Activated T-cell treated with anti-CD3 and anti-CD28 coated beads, Interleukin-2, amount 50 U/mL, for 72 hours (primary cell): ENCODE measurements at regions not wholly inside any gene's neighbourhood (a gene's known extent, or its start where the extent isn't known, plus 50 kb on each side); places are given as distances from the start of the nearest gene placed in this dataset.

Experiments used
- ATAC-seq, 2 donors: fragments of 150-1000 bp; cut with Tn5 transposase; replicated peaks in 1 of 2; 2 replicates each; pipeline ENCODE4 v1.10.0; 2021; ENCODE audit warnings: moderate library complexity in 2 of 2, mild to moderate bottlenecking in 1 of 2
- DNase-seq, 2 donors: peaks; one replicate each; pipeline ENCODE4 v3.0.0; 2021 to 2022; ENCODE audit warnings: mixed read lengths in 1 of 2
- H3K27ac Mint-ChIP-seq: one replicate; pipeline ENCODE4 v1.8.0; 2022; ENCODE audit warnings: mild to moderate bottlenecking, moderate library complexity, mixed read lengths
- H3K27me3 Mint-ChIP-seq: one replicate; pipeline ENCODE4 v1.8.0; 2022; ENCODE audit warnings: low read depth, mixed read lengths
- H3K36me3 Mint-ChIP-seq, 2 donors: one replicate each; pipeline ENCODE4 v1.8.0; 2022; ENCODE audit warnings: mixed read lengths in 2 of 2, mild to moderate bottlenecking in 1 of 2; ENCODE audit not compliant: insufficient read depth in 2 of 2
- H3K4me1 Mint-ChIP-seq: one replicate; pipeline ENCODE4 v1.8.0; 2022; ENCODE audit warnings: low read depth, mixed read lengths
- H3K4me3 Mint-ChIP-seq, 2 donors: one replicate each; pipeline ENCODE4 v1.8.0; 2022; ENCODE audit warnings: mild to moderate bottlenecking in 2 of 2, mixed read lengths in 2 of 2, moderate library complexity in 2 of 2
- H3K9me3 Mint-ChIP-seq, 2 donors: one replicate each; pipeline ENCODE4 v1.8.0; 2022; ENCODE audit warnings: mixed read lengths in 2 of 2

DNA sequence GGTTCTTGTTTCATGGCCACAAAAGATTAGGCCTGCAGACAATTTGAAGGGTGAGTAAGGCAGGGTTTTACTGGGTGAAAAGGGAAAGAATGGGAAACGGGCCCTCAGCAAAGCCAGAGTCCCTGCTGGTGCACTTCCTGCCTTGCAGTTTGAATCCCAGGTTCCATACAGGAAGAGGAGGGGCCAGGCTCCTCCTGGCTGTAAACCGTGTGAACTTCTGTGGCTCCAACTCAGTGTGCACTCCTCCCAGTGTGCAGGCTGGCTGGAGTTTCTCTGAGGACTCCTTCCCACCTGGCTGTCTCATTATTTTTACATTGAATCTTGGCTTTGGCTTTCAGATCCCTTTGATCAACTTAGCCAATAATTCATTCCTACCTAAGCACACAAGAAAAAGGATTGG is 367.1 kb upstream of the KLF4 start:
- Mint-ChIP-seq H3K27me3 (no peaks in the 10 kb centered on the region), H3K27ac (no peak overlapping the region), H3K36me3 (no peaks in the 10 kb centered on the region), H3K4me3 (no peak overlapping the region), H3K9me3 (peaks cover 1 to 2% of the 10 kb centered on the region in 2 donors), H3K4me1 (no peaks in the 10 kb centered on the region)
- ATAC-seq (no peak), DNase-seq (no peak)

DNA sequence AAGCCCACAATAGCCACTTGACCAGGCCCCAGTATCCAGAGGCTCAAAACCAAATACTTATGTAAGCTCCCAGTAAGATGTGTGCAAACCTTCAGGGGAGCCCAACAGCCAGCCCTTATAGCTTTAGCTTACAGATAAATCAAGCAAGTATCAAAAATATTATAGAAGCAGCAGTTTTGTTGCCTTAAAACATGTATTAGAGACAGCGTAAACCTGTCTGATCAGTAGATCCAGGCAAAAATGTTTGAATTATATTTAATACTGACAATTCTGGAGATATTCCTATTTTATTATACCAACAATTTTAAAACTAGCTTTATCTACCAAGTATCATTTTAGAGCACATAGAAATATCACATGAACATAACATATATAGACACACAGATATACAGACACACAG is 365.6 kb upstream of the KLF4 start:
- Mint-ChIP-seq H3K4me3 (no peak overlapping the region), H3K27ac (no peak overlapping the region), H3K27me3 (no peaks in the 10 kb centered on the region), H3K4me1 (no peaks in the 10 kb centered on the region), H3K9me3 (peaks cover 1 to 2% of the 10 kb centered on the region in 2 donors), H3K36me3 (no peaks in the 10 kb centered on the region)
- ATAC-seq (no peak), DNase-seq (no peak)

DNA sequence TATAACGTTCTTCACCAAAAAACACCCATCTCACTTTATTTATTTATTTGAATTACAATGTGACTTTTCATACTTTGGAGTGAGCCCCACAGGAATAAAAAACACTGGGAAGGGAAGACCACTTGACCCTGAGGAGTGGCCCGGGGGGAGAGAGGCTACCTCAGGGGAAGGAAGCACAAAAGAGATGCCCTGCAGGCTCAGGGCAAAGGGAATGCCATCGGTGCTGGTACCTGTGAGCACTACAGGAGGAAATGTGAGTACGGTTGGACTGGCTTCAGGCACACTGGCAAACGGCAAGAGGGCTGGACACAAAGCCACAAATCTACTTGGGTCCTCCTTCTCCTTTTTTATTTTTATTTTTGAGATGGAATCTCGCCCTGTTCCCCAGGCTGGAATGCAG is 363.9 kb upstream of the KLF4 start:
- no peak for DNase-seq
- Mint-ChIP-seq H3K4me1 (no peaks in the 10 kb centered on the region), H3K27me3 (no peaks in the 10 kb centered on the region), H3K4me3 (no peak overlapping the region), H3K27ac (no peak overlapping the region), H3K9me3 (peaks cover 2 to 3% of the 10 kb centered on the region in 2 donors), H3K36me3 (no peaks in the 10 kb centered on the region)
- ATAC-seq, result no peak

DNA sequence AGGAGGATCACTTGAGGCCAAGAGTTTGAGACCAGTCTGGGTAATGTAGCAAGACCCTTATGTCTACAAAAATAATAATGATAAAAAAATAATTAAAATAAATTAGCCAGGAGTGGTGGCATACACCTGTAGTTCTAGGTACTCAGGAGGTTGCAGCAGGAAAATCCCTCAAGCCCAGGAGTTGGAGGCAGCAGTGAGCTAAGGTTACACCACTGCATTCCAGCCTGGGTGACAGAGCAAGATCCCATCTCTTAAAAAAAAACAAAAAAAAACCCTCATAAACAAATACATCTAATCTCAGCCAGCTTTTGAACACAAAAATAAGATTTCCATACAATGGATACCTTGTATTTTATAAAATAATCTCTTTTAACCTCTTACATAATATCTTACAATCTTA is 363.3 kb upstream of the KLF4 start:
- no peaks in the 10 kb centered on the region for H3K36me3 Mint-ChIP-seq
- peaks cover 2% of the 10 kb centered on the region in 2 donors for H3K9me3 Mint-ChIP-seq
- H3K4me1 Mint-ChIP-seq, result no peaks in the 10 kb centered on the region
- H3K27me3 Mint-ChIP-seq, result no peaks in the 10 kb centered on the region
- H3K27ac Mint-ChIP-seq, result no peak overlapping the region
- DNase-seq (no peak), ATAC-seq (no peak)
- H3K4me3 Mint-ChIP-seq, result no peak overlapping the region

DNA sequence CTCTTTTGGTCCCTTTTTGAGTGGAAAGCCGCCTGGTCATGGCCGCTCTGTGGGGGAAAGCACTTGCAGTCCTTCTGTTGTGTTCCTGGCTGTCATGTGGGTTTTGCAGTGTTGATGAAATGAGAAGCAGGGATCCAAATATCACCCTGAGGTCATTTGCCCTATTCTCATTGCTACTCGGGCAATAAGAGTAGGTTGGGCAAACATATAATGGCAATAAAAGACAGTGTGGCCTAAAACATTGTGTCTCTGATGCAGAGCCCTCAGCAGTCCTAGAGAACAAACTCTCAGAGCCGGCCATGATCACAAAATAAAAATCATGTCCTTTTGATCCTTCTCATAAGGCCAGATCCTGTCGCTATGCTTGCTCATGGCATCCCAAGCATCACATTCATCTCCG is 361.1 kb upstream of the KLF4 start:
- Mint-ChIP-seq H3K4me1 (no peaks in the 10 kb centered on the region), H3K36me3 (no peaks in the 10 kb centered on the region), H3K9me3 (peaks cover 2% of the 10 kb centered on the region in 2 donors), H3K4me3 (no peak overlapping the region), H3K27me3 (no peaks in the 10 kb centered on the region), H3K27ac (no peak overlapping the region)
- no peak for DNase-seq
- no peak for ATAC-seq

DNA sequence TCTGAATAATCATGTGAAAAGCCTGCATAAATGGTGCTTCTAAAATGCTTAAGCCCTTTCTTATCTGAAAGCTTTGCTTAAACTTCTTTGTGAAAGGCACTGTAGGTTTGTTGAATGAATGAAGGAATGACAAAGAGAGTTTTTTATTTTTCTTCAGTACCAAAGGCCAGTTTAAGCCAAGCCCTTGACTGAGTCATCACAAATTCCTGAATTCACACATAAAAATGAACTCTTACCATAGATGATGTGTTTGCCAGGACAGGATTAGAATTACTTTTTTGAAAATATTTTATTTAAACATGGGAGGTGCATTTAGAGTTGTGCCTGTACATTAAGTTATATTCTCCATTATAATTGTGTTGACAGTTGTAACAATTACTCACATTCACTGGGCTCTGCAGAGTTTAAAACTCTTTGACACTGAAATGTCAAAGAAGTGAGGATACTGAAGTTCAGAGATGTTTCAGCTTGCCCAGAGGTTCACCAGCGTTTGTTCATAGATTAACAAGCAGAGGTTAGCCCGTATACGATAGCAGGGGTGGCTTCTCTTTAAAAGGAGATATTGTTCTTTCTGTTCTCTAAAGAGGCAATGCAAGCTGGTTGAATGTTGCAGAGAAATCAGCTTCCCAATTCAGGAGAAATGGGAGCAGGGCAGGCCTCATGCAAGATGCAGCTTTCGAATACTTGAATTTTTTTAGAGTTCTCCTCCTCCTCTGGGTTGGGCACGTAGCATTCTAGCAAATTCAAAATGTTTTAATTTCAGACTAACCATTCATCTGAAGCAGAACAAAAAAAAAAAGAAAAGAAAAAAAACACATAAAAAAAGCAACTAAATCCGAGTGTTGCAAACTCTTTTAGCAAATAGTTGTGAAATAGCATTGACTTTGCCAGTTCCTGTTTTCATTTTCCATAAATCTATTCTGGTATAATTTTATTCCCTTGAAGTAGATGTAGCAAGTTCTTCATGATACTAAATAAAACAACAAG is 358.7 kb upstream of the KLF4 start:
- Mint-ChIP-seq H3K27me3 (no peaks in the 10 kb centered on the region), H3K9me3 (peaks cover 0 to 2% of the 10 kb centered on the region in 2 donors), H3K4me3 (no peak overlapping the region), H3K36me3 (no peaks in the 10 kb centered on the region), H3K4me1 (no peaks in the 10 kb centered on the region), H3K27ac (no peak overlapping the region)
- DNase-seq (no peak), ATAC-seq (no peak)

DNA sequence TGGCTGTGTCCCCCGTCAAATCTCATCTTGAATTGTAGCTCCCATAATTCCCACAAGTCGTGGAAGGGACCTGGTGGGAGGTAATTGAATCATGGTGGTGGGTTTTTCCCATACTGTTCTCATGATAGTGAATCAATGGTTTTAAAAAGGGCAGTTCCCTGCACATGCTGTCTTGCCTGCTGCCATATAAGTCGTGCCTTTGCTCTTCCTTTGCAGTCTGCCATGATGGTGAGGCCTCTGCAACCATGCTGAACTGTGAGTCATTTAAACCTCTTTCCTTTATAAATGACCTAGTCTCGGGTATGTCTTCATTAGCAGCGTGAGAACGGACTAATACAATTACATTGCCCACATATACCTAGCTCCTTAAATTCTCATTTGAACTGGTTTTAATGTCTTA is 353.0 kb upstream of the KLF4 start:
- Mint-ChIP-seq H3K27me3 (no peaks in the 10 kb centered on the region), H3K4me3 (no peak overlapping the region), H3K27ac (no peak overlapping the region), H3K9me3 (peaks cover 9 to 15% of the 10 kb centered on the region in 2 donors), H3K36me3 (peaks cover 0 to 2% of the 10 kb centered on the region in 2 donors), H3K4me1 (no peaks in the 10 kb centered on the region)
- ATAC-seq, result no peak
- DNase-seq, result no peak

DNA sequence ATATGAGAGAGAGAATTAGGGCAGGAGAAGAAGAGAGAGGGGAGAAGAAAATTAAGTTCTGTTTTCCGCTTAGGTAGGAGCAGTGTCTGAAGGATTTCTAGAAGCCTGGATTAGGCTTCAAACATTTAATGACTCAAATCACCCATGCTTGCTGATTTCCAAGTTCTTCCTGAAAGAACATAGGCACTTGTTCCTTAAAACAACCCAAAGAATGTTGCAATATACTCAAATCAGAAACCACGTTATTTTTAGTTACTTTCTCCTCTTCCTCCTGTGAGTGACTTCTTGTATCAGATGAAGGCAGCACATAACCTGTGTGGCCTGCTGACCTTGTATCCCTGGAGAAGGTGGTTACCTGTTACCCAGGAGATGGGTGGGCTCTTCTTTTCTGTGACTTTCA is 351.5 kb upstream of the KLF4 start:
- Mint-ChIP-seq H3K4me1 (no peaks in the 10 kb centered on the region), H3K27me3 (no peaks in the 10 kb centered on the region), H3K9me3 (peaks cover 9 to 15% of the 10 kb centered on the region in 2 donors), H3K4me3 (no peak overlapping the region), H3K36me3 (peaks cover 0 to 2% of the 10 kb centered on the region in 2 donors), H3K27ac (no peak overlapping the region)
- ATAC-seq (no peak), DNase-seq (no peak)

DNA sequence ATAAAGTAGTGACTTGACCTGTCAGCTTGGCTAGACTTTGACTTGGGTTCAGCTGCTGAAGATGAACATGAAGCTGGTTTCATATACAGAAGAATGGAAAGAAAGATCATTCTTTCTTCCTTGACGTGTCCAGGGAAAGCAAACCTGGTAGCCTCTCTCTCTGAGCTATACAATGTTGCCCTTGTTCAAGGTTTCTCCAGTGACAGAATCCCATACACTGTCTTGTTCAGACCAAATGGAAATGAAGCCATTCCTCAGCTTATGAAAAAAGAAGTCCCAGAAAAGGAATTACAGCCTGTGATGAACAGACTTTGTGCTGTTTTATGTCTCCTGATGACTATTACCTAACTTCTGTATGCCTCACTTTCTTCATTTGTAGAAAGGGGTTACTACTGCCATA is 349.8 kb upstream of the KLF4 start:
- DNase-seq (no peak), ATAC-seq (no peak)
- H3K27me3 Mint-ChIP-seq, result no peaks in the 10 kb centered on the region
- H3K4me1 Mint-ChIP-seq, result no peaks in the 10 kb centered on the region
- H3K36me3 Mint-ChIP-seq, result peaks cover 0 to 2% of the 10 kb centered on the region in 2 donors
- H3K27ac Mint-ChIP-seq, result no peak overlapping the region
- H3K9me3 Mint-ChIP-seq, result peaks cover 9 to 15% of the 10 kb centered on the region in 2 donors
- H3K4me3 Mint-ChIP-seq, result no peak overlapping the region

DNA sequence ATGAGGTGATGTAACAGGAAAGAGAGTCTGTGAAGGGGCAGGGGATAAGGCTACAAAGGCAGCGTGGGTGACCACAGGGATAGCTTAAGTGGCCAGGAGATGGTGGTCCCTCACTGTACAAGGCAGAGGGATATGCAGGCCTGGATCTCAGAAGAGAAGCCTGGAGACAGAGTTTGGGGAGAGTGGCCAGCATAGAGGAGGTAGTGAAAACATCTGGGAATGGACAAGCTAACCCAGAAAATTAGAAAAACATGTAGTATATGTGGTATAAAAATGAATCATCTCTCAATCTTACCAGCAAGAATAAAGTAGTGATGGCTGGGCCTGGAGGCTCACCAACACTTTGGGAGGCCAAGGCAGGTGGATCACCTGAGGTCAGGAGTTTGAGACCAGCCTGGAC is 349.2 kb upstream of the KLF4 start:
- Mint-ChIP-seq H3K36me3 (peaks cover 0 to 2% of the 10 kb centered on the region in 2 donors), H3K9me3 (peaks cover 9 to 15% of the 10 kb centered on the region in 2 donors), H3K27ac (no peak overlapping the region), H3K27me3 (no peaks in the 10 kb centered on the region), H3K4me3 (no peak overlapping the region), H3K4me1 (no peaks in the 10 kb centered on the region)
- no peak for DNase-seq
- ATAC-seq, result no peak

DNA sequence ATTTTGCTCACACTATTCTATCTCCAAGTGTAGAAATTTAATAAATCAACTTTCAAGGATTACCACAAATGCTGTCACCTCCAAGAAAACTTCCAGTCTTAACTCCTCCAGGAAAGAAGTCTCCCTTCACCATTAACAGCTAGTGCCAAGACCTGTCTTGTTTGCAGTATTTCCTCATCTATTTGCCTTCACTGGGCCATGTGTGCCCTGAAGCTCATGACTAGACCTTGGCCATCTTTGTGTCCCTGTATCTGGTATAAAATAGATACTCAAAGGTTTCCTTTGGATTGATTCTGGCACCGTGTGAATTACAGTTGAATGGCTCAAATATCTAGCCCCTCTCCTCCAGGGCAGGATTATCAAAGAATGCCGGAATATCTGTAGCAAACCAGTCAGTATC is 346.7 kb upstream of the KLF4 start:
- Mint-ChIP-seq H3K4me3 (no peak overlapping the region), H3K27ac (no peak overlapping the region), H3K4me1 (no peaks in the 10 kb centered on the region), H3K27me3 (no peaks in the 10 kb centered on the region), H3K9me3 (peaks cover 7 to 11% of the 10 kb centered on the region in 2 donors), H3K36me3 (no peaks in the 10 kb centered on the region)
- no peak for ATAC-seq
- DNase-seq, result no peak

DNA sequence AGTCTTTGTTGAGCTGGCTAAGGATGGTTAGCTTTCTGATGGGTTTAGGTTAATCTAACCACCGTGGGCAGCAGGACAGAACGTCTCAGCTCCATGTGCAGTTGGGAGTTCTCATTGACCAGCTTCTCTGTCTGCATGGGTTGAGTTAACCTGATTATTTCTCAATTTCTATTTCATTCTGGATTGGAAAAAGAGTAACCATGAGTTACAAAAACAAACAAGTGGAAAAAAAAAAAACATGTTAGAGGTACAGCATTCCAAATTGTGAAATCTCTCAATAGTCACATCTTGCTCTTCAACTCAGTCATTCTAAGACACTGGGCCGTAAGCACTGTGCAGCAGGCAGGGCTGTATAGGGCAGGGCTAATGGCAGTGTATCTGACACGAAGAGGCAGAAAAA is 343.7 kb upstream of the KLF4 start:
- H3K27me3 Mint-ChIP-seq, result no peaks in the 10 kb centered on the region
- H3K4me3 Mint-ChIP-seq, result no peak overlapping the region
- DNase-seq (no peak), ATAC-seq (no peak)
- H3K9me3 Mint-ChIP-seq, result peaks cover 2 to 4% of the 10 kb centered on the region in 2 donors
- H3K27ac Mint-ChIP-seq, result no peak overlapping the region
- H3K4me1 Mint-ChIP-seq, result no peaks in the 10 kb centered on the region
- H3K36me3 Mint-ChIP-seq, result no peaks in the 10 kb centered on the region

DNA sequence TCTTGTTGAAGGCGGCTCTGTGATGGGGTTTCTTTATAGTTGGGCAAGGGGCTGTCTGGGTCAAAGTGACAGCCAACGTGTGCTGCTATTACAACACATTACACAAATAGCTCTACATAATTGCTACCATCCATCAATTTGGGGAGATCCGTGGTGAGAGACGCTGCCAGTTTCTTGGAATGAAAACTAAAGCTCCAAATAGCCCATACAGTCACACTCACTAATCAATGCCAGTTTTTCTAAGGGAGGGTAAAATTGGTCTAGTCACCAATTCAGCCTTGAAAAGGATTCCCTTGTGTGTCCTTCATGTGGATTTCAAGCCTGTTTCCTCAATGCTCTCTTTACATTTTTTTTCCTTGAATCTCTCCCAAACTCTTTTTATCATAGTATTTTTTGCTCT is 343.3 kb upstream of the KLF4 start:
- H3K27me3 Mint-ChIP-seq, result no peaks in the 10 kb centered on the region
- H3K9me3 Mint-ChIP-seq, result peaks cover 2 to 3% of the 10 kb centered on the region in 2 donors
- no peak overlapping the region for H3K27ac Mint-ChIP-seq
- ATAC-seq (no peak), DNase-seq (no peak)
- no peak overlapping the region for H3K4me3 Mint-ChIP-seq
- no peaks in the 10 kb centered on the region for H3K36me3 Mint-ChIP-seq
- H3K4me1 Mint-ChIP-seq, result no peaks in the 10 kb centered on the region

DNA sequence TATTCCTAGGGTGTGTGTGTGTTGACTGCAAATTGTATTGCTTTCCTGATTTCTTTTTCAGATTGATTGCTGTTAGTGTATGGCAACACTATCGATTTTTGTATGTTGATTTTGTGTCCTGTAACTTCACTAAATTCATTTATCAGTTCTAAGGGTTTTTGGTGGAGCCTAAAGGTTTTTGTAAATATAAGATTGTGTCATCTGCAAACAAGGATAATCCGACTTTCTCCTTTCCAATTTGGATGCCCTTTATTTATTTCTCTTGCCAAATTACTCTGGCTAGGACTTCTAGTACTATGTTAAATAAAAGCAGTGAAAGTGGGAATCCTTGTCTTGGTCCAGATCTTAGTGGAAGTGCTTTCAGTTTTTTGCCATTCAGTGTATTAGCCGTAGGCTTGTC is 340.9 kb upstream of the KLF4 start:
- no peaks in the 10 kb centered on the region for H3K4me1 Mint-ChIP-seq
- no peak overlapping the region for H3K27ac Mint-ChIP-seq
- H3K4me3 Mint-ChIP-seq, result no peak overlapping the region
- H3K36me3 Mint-ChIP-seq, result no peaks in the 10 kb centered on the region
- H3K9me3 Mint-ChIP-seq, result peaks cover 2 to 5% of the 10 kb centered on the region in 2 donors
- no peak for ATAC-seq
- H3K27me3 Mint-ChIP-seq, result no peaks in the 10 kb centered on the region
- DNase-seq, result no peak
